Glutamatergic neuron (in vitro differentiated cells): ENCODE measurements at regions not wholly inside any gene's neighbourhood (a gene's known extent, or its start where the extent isn't known, plus 50 kb on each side); places are given as distances from the start of the nearest gene placed in this dataset.

Source experiments
- DNase-seq: peaks from one replicate; pipeline ENCODE4 v3.0.0; 2022
- H3K27ac Mint-ChIP-seq: one replicate; pipeline ENCODE4 v1.8.0; 2020; ENCODE audit warnings: mild to moderate bottlenecking, mixed read lengths, inconsistent platforms; ENCODE audit not compliant: unreplicated experiment
- H3K27me3 Mint-ChIP-seq: one replicate; pipeline ENCODE4 v1.8.0; 2020; ENCODE audit warnings: mild to moderate bottlenecking, moderate library complexity, mixed read lengths, inconsistent platforms; ENCODE audit not compliant: unreplicated experiment
- H3K36me3 Mint-ChIP-seq: one replicate; pipeline ENCODE4 v1.8.0; 2020; ENCODE audit warnings: mild to moderate bottlenecking, mixed read lengths, inconsistent platforms; ENCODE audit not compliant: unreplicated experiment
- H3K4me1 Mint-ChIP-seq: one replicate; pipeline ENCODE4 v1.8.0; 2020; ENCODE audit warnings: mild to moderate bottlenecking, low read depth, mixed read lengths, inconsistent platforms; ENCODE audit not compliant: unreplicated experiment
- H3K4me3 Mint-ChIP-seq: one replicate; pipeline ENCODE4 v1.8.0; 2020; ENCODE audit warnings: mild to moderate bottlenecking, mixed read lengths, inconsistent platforms; ENCODE audit not compliant: unreplicated experiment
- H3K9me3 Mint-ChIP-seq: one replicate; pipeline ENCODE4 v1.8.0; 2020; ENCODE audit warnings: mild to moderate bottlenecking, moderate library complexity, mixed read lengths, inconsistent platforms; ENCODE audit not compliant: unreplicated experiment
- CTCF ChIP-seq: fragments of 200-600 bp; sonication (generic); IDR thresholded peaks from one replicate; pipeline ENCODE4 v1.5.0; 2021; ENCODE audit not compliant: partially characterized antibody, unreplicated experiment

GRCh38 chr2:88253375-88253774, 83.2 kb downstream of the THNSL2 start:
- Mint-ChIP-seq H3K4me3 (no peak overlapping the region), H3K27ac (no peak overlapping the region), H3K9me3 (peaks cover 3% of the 10 kb centered on the region), H3K36me3 (no peaks in the 10 kb centered on the region), H3K4me1 (no peaks in the 10 kb centered on the region), H3K27me3 (no peaks in the 10 kb centered on the region)
- TF ChIP-seq CTCF = no peak
- no peak for DNase-seq

GRCh38 chr2:88252646-88253045, 82.5 kb downstream of the THNSL2 start:
- TF ChIP-seq CTCF = no peak
- Mint-ChIP-seq H3K27ac (no peak overlapping the region), H3K36me3 (no peaks in the 10 kb centered on the region), H3K4me3 (no peak overlapping the region), H3K27me3 (no peaks in the 10 kb centered on the region), H3K4me1 (no peaks in the 10 kb centered on the region), H3K9me3 (peaks cover 3% of the 10 kb centered on the region)
- DNase-seq = no peak

GRCh38 chr2:88252111-88252510, 82.0 kb downstream of the THNSL2 start:
- no peak for DNase-seq
- Mint-ChIP-seq H3K27ac (no peak overlapping the region), H3K27me3 (no peaks in the 10 kb centered on the region), H3K36me3 (no peaks in the 10 kb centered on the region), H3K4me3 (no peak overlapping the region), H3K9me3 (peaks cover 3% of the 10 kb centered on the region), H3K4me1 (no peaks in the 10 kb centered on the region)
- TF ChIP-seq CTCF = no peak

- no peak for TF ChIP-seq CTCF
- H3K4me3 Mint-ChIP-seq = no peak overlapping the region
- no peaks in the 10 kb centered on the region for H3K36me3 Mint-ChIP-seq
- H3K27me3 Mint-ChIP-seq = no peaks in the 10 kb centered on the region
- no peak for DNase-seq
- H3K9me3 Mint-ChIP-seq = peaks cover 3% of the 10 kb centered on the region
- no peak overlapping the region for H3K27ac Mint-ChIP-seq
- no peaks in the 10 kb centered on the region for H3K4me1 Mint-ChIP-seq
Observed at GRCh38 chr2:88250404-88250803, 80.3 kb downstream of the THNSL2 start.

DNA sequence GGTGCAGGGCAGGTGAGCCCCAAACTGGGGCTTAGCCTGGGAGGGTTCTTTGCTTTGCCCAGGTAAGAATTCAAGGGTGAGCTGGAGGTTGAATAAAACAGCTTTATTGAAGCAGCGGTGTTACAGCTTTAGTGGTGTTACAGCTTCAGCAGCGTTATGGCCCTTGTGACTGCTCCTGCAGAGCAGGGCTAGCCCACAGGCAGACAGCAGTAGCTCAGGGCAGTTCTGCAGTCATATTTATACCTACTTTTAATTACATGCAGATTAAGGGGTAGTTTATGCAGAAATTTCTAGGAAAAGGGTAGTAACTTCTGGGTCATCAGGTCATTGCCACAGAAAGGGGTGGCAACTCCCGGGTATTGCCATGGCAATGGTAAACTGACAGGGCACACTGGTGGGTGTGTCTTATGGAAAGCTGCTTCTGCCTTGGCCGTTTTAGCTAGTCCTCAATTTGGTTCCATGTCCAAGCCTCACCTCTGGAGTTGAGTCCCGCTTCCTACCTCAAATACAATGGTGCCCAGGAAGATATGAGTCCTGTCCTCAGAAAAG, 78.2 kb downstream of the THNSL2 start:
- no peak for DNase-seq
- Mint-ChIP-seq H3K36me3 (peaks cover 10% of the 10 kb centered on the region), H3K9me3 (no peaks in the 10 kb centered on the region), H3K27ac (no peak overlapping the region), H3K27me3 (no peaks in the 10 kb centered on the region), H3K4me3 (no peak overlapping the region), H3K4me1 (no peaks in the 10 kb centered on the region)
- no peak for TF ChIP-seq CTCF
